ENCODE measurements at regions not wholly inside any gene's neighbourhood (a gene's known extent, or its start where the extent isn't known, plus 50 kb on each side); places are given as distances from the start of the nearest gene placed in this dataset.

GRCh38 chr2:236968101-236968879, 117.4 kb upstream of the COPS8 start (continued):
- TF ChIP-seq AHDC1 (CRISPR knock-in tag; IDR thresholded peaks at IDR 0.05; ENCODE audit: borderline replicate concordance) (peak; percentile 81; the same call in 1 of the 2 replicates), E2F5 (CRISPR knock-in tag; conservative IDR thresholded peaks at IDR 0.05) (no peak), ZNF251 (CRISPR knock-in tag; IDR thresholded peaks at IDR 0.05) (no peak), RELA (CRISPR knock-in tag; IDR thresholded peaks at IDR 0.05) (no peak), RNF2 (conservative IDR thresholded peaks at IDR 0.05; ENCODE audit: low read depth) (no peak), TERF1 (CRISPR knock-in tag; IDR thresholded peaks at IDR 0.05) (no peak), ZFP82 (CRISPR knock-in tag; IDR thresholded peaks at IDR 0.05; ENCODE audit: borderline replicate concordance) (no peak), ZNF33A (CRISPR knock-in tag; IDR thresholded peaks at IDR 0.05; ENCODE audit: borderline replicate concordance) (no peak), XRCC5 (optimal IDR thresholded peaks at IDR 0.05; ENCODE audit: low read length) (no peak), NFE2L2 (IDR thresholded peaks at IDR 0.05; ENCODE audit: low read length) (no peak), NRL (CRISPR knock-in tag; IDR thresholded peaks at IDR 0.05; ENCODE audit: borderline replicate concordance) (peak; percentile 42; the same call in 1 of the 2 replicates), ATRX (CRISPR knock-in tag; IDR thresholded peaks at IDR 0.05; ENCODE audit: borderline replicate concordance) (no peak), CERS6 (CRISPR knock-in tag; IDR thresholded peaks at IDR 0.05) (no peak), WIZ (CRISPR knock-in tag; IDR thresholded peaks at IDR 0.05) (no peak), ZFP90 (CRISPR knock-in tag; IDR thresholded peaks at IDR 0.05; ENCODE audit: borderline replicate concordance) (no peak), ZNF768 (CRISPR knock-in tag; IDR thresholded peaks at IDR 0.05) (0 out of 2 replicates have a peak, but pooled peaks have one; percentile 18), CREB1 (IDR thresholded peaks at IDR 0.05) (peak; percentile 63), CREB1 (CRISPR knock-in tag; IDR thresholded peaks at IDR 0.05) (peak; percentile 67; the same call in 1 of the 2 replicates), ZBTB34 (CRISPR knock-in tag; IDR thresholded peaks at IDR 0.05) (no peak; the same call in 1 of the 2 replicates)

All from HepG2 (cell line).